Stimulated activated CD8-positive, alpha-beta memory T cell treated with anti-CD3 and anti-CD28 coated beads, Interleukin-12 subunit alpha, Interleukin-12 subunit beta, amount 100 ng/mL, for 1 hour (primary cell): ENCODE measurements at regions not wholly inside any gene's neighbourhood (a gene's known extent, or its start where the extent isn't known, plus 50 kb on each side); places are given as distances from the start of the nearest gene placed in this dataset.

Experiments
- DNase-seq: peaks from one replicate; pipeline ENCODE4 v3.0.0-alpha.2; 2020; ENCODE audit warnings: low read depth

DNA sequence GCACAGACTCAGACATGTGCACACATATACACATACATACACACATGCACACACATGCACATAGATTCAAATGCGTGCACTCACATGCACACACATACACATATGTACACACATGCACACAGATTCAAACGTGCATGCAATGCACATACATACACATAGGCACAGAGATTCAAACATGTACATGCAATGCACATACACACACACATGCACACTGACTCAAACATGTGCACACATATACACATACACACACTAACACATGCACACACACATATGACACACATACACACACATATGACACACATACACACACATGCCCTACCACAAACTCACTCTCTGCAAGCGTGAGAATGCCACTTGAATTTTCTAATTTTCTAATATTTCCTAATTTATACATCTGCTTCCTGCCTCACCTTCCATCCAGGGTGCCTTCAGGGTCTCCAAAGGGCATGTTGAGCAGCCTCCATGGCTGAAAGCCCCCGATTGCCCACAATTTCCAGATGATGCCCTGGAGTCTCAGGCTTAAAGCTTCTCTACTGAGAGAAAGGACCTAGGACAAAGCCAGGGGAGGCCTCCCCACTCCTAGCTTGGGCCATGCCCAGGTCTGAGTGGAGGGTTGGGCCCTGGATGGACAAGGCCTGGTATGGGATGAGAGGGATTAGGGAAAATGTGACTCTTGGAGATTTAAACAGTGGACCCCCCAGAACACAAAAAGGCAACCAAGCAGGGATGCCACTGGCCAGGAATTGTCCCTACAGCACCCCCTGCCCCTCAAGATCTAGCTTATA is 487.1 kb downstream of the TCERG1L start:
- no peak for DNase-seq

GRCh38 chr10:130833596-130833995 is 477.9 kb downstream of the TCERG1L start:
- DNase-seq: no peak

- no peak for DNase-seq
These were observed 477.4 kb downstream of the TCERG1L start for GRCh38 chr10:130834170-130834569.

DNA sequence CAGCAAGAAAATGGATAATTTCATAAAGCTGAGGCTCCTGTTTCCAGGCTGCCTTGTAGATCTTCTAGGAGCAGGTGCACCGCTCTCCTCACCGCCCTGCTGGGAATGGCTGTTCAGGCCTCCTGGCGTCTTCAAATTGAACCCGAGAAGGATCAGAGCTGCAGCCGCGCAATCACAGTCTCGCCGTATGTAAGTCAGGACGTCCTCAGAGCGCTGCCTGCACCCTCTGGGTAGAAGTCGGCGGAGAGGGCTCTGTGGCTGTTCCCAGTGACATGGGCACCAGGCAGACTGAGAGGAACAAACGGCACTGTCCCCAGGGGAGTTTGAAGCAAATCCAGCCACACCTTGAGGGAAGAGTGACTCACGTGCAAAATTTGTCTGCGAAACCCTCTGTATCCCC is 476.9 kb downstream of the TCERG1L start:
- DNase-seq: no peak

GRCh38 chr10:130835068-130835467 is 476.5 kb downstream of the TCERG1L start:
- DNase-seq: no peak

DNA sequence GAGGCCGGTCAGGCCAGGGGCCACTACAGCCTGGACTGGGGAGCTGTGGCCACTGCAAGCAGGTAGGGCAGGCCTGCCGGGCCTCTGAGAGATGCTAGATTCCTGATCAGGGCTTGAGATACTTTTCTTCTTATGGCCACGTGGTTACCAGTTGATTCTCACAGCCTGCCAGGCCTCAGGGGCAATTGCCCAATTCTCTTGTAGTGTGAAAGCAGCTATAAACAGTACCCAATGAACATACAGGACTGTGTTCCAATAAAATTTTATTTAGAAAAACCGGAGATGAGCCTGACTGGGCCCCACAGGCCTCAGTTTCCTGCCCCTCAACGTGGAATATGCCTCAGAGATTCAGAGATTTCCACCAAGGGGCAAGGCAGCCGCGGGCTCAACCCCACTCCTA is 475.2 kb downstream of the TCERG1L start:
- no peak for DNase-seq

DNA sequence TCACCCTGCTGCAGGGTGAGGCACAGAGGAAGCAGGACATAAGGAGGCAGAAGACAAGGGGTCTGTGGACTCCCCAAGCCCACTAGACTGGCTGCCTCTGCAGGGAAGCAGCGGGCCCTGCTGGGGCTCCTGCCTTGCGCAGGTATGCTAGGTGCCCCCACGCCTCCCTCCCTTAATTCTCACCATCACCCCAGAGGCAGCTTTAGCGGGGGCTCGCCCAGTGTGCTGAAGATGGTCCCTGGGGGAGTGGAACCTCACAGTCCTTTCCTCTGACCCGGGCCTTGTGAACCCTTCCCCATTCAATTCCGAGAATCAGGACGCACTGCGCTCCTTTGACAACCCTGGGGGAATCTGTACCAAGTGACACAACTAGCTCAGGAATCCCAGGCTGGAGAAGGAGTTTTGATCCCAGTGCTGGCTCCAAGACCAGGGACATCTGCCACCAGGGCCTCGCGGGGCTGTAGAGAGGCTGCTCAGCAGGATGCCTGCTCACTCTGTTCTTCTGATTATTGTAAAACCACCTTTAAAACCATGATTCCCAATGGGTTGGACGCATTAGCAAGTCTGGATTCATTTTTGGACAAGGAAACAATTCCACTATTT is 468.4 kb downstream of the TCERG1L start:
- no peak for DNase-seq

DNA sequence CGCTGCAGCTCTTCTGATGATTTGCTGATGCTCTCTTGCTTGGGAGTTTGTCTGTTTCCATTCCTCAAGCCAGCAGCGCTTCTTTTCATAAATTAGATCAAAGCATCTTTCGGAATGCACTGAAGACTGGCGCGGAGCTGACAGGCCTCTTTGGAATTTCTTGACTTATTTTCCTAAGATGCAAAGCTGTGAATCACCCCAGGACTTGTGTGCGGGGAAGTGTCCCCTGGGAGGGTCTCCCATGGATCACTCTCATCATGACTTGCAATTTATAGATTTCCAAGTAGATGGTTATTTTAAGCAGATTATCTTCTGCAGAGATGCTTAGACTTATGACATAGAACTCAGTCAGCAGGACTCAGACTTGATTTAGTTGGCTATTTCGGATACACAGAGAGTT is 467.2 kb downstream of the TCERG1L start:
- no peak for DNase-seq

DNA sequence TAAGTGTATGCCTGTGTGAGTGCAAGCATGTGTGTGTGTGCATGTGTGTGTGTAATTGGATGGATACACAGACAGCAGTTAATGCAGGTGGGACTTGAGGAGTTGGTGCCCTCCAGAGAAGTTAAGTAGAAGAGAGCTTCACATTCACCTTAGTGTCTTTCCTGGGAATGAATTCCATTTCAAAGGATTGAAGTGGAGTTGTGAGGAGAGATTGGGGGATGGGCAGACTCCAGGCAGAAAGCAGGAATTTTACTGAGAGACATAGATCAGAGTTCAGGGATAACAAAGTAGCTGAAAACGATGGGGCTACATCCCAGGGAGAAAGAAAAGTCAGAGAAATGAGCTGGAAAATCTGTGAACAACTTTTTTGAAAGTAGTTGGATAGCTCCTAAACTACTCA is 464.4 kb downstream of the TCERG1L start:
- no peak for DNase-seq

DNA sequence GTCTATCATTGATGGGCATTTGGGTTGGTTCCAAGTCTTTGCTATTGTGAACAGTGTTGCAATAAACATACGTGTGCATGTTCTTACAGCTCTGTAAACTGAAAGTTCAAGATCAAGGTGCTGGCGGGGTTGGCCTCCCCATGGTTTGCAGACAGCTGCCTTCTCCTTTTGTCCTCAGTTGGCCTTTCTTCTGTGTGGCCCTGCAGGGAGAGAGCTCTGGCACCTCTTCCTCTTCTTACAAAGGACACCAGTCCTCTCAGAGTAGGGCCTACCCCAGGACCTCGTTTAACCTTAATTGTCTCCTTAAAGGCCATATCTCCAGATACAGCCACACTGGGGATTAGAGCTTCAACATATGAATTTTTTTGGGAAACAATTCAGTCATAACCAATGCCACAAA is 462.7 kb downstream of the TCERG1L start:
- DNase-seq: no peak

GRCh38 chr10:130854151-130854550 is 457.4 kb downstream of the TCERG1L start:
- no peak for DNase-seq

DNA sequence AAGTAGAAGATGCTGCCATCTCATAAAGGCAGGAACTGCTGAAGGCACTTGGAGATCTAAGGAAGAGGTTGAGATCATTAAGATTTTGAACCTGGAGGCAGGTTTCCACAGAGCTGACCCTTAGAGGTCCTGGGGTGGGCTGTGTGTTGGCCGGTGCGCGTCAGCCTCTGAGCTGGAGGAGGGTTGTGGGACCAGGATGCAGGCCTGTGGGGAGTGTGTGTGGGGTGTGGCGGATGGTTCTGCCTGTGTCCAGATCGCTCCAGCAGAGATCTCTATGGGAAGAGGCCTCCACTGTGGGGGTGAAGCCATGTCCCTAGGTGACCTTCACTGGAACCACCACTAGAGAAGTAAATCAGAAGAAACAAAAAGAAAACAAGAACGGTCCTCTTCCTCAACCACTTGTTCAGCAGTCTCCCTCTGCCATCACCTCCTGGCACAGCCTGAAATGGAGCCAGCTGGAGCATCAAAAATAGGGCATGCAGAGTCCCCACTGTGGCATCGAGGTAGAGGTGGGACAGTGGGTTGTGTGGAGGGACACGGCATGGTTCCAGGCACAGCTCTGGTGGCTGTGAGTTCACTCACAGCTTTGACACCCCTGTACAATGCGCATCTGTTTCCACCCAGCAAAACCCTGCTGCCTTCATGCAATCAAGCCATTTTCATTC is 453.8 kb downstream of the TCERG1L start:
- no peak for DNase-seq

GRCh38 chr10:130858626-130859025 is 452.9 kb downstream of the TCERG1L start:
- DNase-seq: no peak

- no peak for DNase-seq
These were observed 452.1 kb downstream of the TCERG1L start for GRCh38 chr10:130859427-130859826.

DNA sequence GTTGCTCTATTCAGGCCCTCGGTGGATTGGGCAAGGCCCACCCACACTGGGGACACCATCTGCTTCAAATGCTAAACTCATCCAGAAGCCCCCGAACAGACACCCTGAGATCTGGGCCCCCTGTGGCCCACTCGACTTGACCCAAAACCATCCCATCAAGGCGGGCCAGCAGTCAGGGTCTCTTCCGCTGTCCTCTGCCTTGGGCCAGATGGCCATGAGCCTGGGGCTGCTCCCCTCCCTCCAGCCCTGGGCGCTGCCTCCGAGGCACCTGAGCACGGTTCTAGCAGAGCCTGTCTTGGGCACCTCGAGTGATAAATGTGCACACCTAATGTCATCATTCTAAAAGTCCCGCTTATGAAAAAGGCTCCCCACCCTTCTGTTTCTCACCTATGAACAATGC is 449.4 kb downstream of the TCERG1L start:
- no peak for DNase-seq

DNA sequence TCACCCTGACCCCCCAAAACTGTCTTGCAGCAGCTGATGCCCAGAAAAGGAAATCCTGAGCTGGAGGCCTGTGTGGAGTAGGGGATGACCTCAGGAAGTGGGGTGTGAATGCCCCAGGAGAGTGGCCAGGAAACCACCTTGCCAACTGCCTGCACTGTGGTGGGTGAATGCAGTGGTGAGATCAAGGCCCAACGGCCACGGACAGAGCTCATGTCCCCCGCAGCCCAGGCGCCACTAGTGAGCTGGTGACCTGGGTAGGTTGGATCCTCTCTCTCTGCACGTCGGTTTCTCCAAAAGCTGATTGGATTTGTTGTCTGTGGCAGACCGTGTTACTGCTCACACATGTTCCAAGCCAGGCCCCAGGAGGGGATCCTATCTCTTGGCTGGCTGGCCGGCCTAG is 448.9 kb downstream of the TCERG1L start:
- DNase-seq: no peak

DNA sequence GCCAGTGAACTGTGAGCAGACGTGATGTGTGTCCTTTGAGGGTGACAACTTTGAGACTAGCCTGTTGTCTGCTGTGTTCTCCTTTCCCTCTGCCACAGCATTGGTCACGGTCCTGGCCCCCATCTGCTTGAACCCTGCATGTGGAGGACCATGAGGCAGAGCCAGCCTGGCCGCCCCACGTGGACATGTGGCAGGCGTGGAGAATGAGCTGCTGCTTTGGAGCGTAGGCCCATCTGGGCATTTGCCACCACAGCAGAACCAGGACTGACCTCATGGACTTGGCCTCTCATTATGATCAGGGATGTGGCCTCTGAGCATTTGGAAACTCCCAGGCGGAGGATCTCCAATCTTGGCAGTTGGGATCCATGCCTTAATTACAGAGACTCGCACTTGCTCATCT is 448.5 kb downstream of the TCERG1L start:
- no peak for DNase-seq

GRCh38 chr10:130864961-130865818 is 446.3 kb downstream of the TCERG1L start:
- DNase-seq: no peak

DNA sequence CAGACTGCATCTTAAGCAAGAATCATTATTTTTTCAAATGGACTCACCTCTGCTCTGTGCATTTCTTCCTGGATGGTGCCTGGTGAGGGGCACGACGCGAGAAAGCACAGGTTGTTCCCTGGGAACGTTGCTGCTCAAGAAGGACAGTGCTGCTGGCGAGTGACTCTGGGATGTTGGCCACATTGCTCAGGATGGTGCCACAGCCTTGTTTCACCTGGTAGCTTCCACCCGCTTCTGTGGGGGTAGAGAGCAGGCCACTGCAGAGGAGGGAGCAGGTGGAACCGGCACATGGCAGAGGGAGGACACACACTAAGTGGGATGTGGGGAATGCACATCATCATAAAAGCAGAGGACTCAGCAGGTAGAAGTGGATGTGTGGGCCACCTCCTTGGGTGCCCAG is 444.7 kb downstream of the TCERG1L start:
- DNase-seq: no peak

- DNase-seq: no peak
These were observed 443.9 kb downstream of the TCERG1L start for GRCh38 chr10:130867446-130868194.

- DNase-seq: no peak
These were observed 442.2 kb downstream of the TCERG1L start for GRCh38 chr10:130869179-130869841.
